ENCODE measurements at regions not wholly inside any gene's neighbourhood (a gene's known extent, or its start where the extent isn't known, plus 50 kb on each side); places are given as distances from the start of the nearest gene placed in this dataset.

DNA sequence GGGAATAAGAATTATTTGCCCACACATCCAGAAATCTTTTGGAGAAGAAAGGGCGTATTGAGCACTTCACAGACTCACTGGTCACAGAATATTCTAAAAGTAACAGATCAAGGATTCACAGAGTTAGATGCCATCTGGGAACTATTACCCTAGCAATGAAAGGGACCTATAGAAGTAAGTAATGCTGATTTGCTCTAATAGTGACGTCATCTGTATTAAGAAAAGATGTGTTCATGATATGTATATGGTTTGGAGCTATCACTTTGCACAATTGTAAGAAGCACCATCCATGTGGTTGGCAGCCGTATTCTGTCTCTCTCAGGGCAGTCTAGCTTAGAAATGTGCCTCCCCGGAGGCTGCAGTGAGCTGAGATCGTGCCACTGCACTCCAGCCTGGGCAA lies 52.8 kb upstream of the SV2C start:
- no peak for DNase-seq

DNA sequence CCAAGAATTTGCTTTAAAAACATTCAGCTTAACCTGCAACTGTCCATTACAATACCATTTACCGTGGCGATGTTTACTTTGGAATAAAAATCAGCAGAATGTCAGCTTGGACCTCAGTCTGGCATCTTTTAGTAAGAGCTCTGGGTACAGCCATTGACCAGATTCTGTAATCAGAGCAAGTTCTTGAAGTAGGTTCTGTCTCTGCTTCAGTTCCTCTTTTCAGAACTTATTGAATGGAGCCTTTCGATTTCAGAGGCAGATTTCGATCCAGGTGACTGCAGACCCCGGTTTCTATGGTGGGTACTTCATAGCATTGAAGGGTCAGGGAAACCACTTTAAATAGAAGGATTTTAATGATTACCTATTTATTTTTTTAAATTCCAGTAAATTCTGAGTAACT lies 53.4 kb upstream of the SV2C start:
- DNase-seq: no peak

DNA sequence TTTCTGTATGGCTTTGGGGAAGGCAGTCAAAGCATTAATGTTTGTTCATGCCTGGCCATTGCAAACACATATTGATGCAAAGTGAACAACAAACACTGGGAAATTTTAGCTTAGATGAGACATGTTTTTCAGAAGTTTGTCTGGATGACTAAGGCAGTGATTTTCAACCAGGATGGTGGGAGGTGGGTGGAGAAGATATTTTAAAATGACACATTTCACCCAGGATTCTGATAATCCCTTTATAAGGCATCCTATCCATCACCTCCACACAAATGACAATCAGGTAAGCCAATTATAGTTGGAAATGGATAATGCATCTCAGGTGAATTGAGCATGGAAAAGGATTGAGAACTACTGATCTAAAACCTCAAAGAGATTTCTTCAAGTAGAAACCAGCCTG lies 57.4 kb upstream of the SV2C start:
- DNase-seq: no peak

DNA sequence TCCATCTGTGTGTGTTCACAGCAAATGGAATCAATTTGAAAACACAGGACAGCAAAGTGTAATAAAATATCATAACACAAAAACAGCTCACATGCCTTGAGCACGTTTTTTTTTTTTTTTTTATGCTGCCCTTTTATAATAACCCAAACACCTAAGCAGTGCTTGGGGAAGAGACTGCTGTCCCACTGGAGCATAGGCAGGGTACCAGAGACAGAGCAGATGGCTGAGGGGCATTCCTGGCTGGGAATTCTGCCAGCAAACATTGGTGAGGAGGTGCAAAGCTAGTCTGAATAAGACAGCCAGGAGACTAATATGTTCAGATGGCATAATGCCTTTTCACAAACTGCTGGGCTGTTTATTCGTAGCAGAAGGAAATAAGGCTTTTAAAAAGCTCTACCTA lies 58.1 kb upstream of the SV2C start:
- no peak for DNase-seq

DNA sequence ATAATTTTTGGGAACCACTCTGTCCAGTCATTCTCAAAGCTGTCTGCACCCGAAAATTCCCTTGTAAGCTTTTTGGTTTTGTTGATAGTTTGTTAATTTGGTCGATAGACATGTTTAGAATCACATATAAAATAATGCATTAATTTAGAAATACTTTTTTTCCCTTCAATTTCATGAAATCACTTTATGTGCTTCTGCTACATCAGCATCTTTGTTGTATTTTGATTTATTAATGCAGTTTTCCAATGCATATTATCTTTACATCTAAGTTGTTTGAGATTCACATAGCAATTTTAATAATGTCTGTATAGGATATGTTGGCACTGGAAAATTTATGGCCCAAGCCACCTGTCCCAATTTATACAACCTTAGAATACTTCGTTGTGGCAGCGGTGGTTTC lies 60.6 kb upstream of the SV2C start:
- DNase-seq: no peak

DNA sequence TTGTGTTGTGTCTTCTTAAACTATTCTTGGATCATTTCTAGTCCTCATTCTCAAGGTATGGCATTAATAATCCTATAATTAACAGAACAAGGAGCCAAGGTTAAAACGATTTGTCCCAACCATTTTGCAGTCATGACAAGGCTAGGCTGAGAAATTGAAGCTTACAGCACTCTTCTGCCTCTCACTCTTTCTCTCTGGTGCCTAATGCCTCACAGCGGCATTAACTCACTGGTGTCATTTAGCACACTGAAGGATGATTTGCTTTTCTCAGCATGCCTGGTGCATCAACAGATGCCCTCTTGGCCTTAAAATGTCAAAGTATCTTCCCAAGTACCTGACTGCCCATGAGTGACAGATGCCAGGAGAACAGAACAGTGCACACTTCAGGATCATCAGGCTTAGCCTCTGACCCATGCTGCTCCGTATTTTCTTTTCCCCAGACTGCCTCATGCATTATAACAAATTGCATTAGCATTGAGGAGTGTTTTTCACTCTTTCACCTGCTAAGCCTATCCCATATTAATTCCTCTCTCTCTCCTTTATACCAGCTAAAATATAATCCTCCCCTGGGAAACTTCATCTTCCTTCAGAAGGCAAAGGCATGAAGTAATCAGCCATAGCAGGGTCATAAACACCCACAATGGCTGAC lies 61.1 kb upstream of the SV2C start:
- DNase-seq: no peak

DNA sequence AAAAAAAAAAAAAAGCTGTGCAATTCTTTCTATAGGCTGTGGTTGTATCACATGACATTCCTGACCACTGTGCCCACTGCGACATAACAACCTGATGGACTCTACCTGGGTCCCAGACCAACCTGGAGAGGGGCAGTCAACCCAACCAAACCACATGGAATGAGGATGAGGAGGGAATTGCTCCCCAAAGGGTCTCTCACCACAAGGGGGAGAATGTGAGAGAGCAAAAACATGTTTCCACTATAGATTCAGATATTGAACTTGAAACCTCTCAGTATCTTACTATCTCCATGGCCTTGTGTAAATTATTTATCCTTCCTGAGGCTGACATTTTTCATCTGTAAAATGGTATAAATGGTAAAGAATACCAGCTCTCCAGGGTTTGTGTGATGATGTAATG lies 66.9 kb upstream of the SV2C start:
- DNase-seq: no peak

DNA sequence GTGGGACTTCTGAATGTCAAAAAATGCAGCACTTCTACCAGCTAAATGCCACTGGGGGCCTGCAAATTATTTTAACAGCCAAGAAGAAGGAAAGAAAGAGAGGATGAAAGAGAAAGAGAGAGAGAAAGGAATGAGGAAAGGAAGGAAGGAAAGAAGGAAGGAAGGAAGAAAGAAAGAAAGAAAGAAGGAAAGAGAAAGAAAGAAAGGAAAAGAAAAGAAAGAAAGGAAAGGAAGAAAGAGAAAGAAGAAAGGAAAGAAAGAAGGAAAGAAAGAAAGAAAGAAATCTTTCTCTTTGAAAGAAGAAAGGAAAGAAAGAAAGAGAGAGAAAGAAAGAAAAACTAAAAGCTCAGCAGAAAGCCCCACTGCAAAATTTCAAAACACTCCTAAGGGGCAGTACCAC lies 69.2 kb upstream of the SV2C start:
- DNase-seq: no peak

DNA sequence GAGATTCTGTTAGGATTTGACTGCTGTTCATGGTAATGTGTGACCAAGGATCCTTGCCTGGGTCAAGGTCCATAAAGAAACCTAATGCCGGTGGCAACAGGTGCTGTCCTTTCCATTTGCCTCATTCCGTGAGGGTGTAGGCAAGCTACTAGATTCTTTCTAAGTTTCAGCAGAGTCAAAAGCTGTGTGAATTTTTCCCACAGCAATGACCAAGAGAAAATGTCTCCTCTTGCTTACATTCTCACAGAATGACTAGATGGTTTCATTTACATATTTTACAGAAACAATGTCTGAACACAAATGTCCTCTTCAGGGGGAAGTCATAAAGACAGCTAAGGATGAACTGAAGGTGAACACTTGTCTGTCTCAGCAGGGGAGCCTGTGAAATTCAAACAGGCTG lies 75.3 kb upstream of the SV2C start:
- no peak for DNase-seq

DNA sequence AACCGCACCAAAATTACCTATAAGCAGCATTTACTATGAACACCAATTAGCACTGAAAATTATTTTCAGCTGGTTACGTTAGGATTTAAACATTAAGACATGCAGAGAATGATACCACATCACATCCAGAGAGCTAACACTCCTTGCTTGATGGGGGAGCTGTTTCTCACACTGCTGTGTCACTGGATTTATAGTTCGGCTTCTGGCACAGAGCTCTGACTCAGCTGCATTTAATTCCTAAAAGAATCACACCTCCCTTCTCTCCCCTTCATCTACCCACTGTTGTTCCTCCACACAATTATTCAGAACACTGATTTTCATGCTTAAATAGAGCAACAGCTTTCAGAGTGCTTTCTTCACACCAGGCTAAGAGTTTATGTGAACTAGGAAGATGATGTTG lies 82.6 kb upstream of the SV2C start:
- no peak for DNase-seq

DNA sequence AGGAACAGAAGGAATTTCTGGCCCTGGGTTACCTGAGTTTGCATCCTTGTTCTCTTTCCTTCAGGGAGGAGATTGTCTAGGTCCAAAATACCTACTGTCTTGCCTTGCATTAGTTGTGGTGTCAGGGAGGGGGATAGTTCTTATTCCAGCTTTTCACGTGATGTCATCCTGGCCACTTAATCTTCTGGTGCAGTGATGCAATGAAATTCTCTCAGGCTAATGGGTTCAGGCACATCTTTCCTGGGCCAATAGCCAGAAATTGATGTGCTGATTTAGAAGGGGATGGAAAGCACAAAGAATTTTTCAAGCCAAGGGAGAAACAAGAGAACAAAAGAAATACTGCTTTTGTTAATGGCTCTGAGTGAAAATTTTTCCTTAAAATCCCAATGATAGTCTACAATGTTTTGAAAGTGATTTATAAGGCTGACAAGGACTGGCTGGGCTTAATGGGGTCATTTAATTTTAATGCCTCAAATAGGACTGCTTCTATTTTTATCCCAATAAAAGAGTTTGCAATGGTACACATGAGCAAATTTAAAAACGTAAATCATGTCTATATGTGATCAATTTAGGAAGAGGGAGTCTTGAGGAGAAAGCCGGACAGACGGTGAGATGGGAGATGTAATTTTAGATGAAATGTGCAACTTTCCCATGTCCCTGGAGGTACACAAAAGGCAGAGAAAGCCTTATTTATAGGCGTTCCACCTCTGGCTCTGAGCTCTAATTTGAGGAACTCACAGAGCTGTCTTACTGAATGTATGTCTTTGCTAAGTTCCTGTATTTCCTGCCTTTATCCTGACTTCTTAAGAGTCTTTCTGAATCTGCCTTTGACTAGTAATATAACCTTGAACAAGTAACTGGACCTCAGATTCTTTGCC lies 89.3 kb upstream of the SV2C start:
- DNase-seq: no peak

DNA sequence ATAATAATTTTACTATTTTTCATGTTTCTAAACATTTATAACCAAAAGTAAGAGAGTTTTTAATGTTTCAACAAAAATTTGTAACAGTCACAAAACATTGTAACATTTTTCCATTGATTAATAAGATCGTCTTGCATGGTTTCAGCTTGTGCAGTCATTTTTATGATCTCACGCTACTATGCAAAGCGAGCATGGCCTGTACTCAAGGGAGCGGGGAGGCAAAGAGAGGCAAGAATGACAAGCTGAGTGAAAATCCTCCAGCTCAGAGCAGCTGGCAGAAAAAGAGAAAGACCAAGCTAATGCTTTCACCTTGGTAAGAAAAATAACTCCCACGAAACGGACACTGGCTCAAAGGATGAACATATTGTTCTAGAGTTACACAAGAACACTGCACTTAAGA lies 90.0 kb upstream of the SV2C start:
- no peak for DNase-seq

DNA sequence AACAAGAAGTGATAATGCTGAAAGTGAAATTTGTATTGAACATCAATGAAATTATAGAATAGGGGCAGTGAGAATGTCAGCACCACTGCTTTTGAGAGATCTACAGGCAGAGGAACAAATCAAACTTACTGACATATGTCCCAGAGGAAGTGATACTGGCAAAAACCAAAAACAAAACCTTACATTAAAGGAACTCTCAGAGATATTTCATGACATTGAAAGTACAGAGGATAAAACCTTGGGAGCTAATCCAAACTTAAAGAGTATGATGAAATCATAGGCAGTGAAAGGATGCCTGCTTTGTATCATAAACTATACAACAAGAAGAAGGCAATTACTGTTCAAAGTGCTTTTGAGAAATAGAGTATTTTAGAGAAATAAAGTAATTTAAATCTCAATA lies 90.4 kb upstream of the SV2C start:
- DNase-seq: no peak

DNA sequence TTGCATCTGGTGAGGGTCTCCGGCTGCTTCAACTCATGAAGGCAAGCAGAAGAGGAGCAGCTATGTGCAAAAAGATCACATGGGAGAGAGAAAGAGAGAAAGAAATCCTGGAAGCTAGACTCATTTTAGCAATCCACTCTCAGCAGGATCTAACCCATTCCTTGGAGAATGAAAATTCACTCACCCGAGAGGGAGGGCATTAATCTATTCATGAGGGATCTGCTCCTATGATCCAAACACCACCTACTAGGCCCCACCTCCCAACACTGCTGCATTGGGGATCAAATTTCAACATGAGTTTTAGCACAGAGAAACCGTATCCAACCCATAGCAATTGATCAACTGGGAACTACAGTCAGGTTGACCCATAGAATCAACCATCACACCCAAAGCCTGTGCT lies 98.1 kb upstream of the SV2C start:
- no peak for DNase-seq

DNA sequence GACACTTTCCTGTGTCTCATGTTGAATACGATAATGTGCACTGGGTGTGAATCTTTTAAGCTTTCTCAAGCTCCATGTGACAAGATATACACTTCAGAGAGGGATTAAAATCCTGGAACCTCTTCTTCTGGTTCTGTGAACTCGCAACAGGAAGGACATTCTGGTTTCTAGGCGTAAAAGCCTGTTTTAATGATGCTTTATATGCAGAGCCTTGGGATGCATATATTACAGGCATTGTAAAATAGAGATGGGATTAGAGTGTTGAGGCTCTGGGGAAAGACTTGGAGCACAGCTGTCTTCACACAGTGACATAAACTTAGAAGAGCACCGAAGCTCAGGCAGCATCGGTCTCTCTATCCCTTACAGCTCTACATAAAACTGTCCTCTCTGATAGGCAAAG lies 107.7 kb upstream of the SV2C start:
- DNase-seq: no peak

DNA sequence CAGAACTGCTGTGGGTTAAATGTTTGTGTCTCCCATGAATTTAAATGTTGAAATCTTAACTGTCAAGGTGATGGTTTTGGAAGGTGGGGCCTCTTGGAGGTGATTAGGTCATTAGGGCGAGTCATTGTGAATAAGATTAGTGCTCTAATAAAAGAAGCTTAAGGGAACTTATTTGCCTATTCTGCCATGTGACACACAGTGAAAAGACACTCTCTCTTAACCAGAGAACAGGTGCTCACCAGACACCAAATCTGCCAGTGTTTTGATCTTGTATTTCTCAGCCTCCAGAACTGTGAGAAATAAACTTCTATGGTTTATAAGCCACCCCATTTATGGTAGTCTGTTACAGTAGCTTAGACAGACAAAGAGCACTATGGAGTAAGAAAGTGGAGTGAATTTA lies 117.9 kb upstream of the SV2C start:
- no peak for DNase-seq

DNA sequence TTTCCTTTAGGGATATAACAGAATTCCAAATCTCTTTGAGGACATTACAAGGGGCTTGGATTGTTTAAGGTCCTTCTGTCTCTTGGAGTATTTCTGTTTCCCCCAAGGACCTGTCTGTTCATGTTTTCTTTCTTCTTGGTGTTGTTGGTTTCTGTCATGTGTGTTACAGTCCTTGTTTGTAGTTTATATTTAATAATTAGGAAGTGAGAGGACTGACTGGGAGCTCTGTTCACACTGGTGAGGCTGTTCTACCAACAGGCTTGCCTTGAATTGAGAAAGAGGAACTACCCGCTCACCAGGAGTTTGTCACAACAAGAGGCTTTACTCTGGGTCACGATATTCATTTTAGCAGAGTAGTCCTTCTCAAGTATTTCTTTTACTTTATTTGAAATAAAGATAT lies 119.2 kb upstream of the SV2C start:
- DNase-seq: no peak

DNA sequence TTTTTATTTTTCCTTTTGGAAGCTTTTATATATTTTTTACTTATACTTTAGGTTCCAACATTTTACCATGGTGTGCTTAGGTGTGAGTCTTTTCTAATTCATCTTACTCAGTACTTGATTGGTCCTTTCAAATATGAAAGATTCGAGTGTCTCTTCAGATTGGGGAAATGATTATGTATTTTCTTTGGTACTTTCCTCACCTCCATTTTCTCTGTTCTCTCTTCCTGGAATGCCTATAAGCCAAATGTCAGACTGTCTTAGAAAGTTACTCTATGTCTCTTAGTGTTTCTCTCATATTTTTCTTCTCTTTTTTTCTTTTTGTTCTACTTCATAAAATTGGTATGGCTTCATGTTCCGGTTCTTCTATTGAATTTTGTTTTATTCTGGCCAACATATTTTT lies 119.6 kb upstream of the SV2C start:
- no peak for DNase-seq

DNA sequence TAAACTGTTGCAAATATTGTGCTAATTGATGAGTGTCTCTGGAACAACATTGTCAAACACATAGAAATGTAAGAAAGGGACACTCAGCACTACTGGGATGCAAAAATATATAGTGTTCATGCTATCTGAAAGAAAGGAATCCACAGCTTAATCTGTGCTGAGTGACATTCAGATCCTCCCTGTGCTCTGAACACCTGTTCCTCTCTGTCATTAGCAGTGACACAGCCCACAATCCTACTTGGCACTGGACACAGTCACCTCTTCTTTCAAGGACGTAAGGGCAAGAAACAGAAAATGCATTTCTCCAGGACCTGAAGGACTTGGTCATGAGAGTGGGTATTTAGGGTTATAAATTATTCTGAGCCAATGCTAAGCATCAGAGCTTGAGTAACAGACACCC lies 121.4 kb upstream of the SV2C start:
- no peak for DNase-seq

DNA sequence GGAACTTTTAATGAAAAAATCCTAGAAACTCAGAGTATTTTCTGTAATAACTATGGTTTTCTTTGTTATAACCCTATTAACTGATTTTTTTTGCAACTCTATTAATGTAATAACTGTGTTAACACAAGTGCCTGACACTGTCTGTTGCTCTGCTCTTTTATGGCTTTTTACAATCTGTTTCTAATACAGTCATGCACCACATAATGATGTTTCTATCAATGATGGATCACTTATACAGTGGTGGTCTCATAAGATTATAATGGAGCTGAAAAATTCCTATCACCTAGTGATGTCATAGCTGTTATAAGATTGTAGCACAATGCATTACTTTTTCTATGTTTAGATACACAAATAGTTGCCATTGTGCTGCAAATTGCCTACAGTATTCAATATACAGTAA lies 123.1 kb upstream of the SV2C start:
- DNase-seq: no peak

DNA sequence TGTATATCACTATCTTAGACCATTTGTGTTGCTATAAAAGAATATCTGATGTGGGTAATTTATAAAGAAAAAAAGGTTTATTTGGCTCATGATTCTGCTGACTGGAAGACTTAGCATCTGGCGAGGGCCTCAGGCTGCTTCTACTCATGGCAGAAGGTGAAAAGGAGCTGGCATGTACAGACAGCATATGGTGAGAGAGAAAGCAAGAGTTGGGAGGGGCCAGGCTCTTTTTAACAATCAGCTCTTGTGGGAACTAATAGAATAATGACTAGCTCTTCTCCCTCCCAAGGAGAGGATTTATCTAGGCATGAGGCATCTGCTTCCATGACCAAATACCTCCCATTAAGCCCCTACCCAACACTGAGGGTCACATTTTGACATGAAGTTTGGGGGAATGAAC lies 130.2 kb upstream of the SV2C start:
- no peak for DNase-seq

DNA sequence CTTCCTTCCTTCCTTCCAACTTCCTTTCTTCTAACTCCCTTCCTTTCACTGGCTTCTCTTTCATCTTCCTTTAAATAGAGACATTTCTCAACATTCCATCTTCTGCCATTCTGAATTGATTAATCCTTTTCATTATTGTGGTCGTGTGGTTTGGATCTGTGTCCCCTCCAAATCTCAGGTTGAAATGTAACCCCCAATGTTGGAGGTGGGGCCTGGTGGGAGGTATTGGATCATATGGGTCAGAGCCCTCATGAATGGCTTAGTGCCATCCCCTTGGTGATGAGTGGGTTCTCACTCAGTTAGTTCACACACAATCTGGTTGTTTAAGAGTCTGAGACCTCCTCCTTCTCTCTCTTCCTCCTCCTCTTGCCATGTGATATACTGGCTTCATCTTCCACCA lies 130.9 kb upstream of the SV2C start:
- no peak for DNase-seq

DNA sequence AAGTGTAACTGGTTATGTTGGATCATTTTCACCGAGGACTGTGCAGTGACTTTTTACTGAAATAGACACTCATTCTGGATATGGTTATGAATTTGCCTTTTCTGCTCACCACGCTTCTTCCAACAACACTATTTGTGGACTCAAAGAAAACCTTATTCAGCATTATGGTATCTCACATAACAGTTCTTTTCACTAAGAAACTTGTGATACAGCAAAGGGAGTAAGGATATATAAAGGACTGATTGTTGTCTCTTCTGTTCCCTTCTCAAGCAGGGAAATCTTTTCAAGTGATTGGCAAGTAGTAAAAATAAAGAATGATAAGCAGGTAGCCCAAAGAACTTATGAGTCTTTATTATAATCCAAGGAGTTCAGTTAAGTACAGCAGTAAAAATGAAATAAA lies 131.5 kb upstream of the SV2C start:
- no peak for DNase-seq

DNA sequence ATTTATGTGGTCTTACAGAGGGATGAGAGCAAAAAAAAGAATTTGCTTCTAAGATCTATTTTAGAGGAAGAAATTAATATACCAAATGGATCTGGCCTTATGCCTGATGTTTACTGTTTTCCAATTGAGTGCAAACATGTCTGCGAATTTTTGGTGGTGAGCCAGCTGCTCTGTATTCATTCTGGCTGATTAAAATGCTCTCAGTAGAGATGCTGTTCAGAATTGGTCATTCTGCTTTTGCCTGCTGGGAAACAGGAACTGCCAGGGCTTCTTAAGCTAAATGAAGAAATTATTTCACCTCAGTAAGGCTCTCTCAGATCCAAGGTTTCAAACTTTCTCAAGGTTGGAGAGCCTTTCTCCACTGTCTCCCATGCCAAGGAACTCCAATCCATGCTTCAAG lies 132.0 kb upstream of the SV2C start:
- DNase-seq: no peak

DNA sequence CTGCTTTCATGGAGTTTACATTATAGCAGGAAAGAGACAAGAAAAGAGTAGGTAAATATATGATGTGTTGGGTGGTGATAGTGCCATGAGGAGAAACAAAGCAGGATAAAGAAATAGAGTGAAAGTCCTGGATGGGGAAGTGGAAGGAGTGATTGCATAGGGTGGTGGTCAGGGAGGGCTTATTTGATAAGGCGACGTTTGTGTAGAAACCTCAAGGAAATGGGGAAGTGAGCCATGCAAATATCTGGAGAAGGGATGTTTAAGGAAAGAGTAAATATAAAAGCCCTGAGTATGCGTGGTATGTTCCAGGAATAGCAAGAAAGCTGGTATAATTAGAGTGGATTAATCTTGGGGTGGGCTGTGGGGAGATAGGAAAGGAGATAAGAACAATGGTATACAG lies 134.7 kb upstream of the SV2C start:
- no peak for DNase-seq
